ENCODE measurements at regions not wholly inside any gene's neighbourhood (a gene's known extent, or its start where the extent isn't known, plus 50 kb on each side); places are given as distances from the start of the nearest gene placed in this dataset.

DNA sequence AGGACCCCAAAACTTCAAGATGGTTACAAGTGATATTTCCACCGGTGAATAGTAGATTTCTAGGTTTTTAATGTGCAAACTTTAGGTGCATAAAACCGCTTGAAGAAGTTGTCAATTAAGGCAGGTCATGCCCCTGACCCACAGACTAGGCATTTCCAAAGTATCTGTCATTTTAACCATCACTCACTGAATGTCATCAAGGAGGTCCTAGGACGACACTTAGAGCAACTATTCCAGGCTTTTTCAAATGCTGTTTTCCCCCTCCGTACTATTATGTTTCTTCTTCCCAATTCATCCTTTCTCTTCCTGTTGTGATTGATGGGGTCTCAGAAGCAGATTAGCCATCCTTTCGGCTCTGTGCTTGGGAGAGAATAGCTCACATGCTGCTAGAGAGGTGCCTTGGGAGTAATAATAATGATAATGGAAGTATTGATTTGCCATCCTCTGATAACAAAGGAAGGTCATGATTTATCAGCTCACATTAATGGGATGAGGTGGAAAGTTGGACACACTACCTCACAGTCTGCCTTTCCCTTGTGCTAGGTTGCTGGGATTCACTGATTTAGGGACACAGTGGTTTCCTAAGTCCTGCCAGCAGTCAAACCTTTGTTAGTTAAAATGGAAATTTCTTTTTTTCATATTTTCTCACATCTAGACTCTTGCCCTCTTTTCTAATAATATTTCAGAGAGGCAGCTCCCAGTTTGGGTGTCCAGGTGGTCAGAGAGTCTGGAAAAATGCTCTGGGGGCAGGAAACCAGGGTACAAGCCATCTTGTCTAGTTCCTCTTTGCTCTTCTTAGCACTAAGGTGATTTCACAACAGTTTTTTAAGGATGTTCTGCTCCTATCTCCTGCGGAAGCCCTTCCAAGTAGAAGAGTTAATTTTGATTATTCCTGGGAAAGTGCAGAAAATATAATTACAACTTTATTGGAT is 67.0 kb downstream of the PTTG1 start:
- ChIA-PET POLR2A (no interaction called here), CTCF (interaction anchor here (1.4 to 2.9 kb wide), 4 partner anchors 10 to 50 kb away, joined by 4 to 28 read pairs (median 6); no protein-coding TSS in a partner anchor)
- DNase-seq (ENCODE audit: extremely low spot score): no peak
- TF ChIP-seq CTCF (IDR thresholded peaks at IDR 0.05; ENCODE audit: control extremely low read depth, extremely low read depth, low read depth, missing control alignments): no peak

DNA sequence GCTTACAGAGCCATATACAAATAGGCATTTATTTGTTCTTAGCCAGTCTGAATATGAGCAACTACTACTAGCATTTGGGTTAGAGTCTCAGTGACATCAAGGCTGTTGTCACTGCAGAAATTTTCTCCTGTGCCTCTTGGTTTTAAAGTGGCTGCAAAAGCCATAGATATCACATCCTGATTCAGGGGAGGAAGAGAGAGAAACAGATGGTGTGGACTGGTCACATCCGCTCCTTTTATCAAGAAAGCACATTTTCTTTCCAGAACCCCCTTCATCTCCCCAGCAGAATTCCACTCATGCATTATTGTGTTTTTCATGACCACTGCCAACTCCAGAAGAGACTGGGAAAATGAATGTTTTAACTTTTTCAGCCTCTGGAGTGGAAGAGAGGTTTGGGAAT is 69.8 kb downstream of the PTTG1 start:
- TF ChIP-seq CTCF (IDR thresholded peaks at IDR 0.05; ENCODE audit: control extremely low read depth, extremely low read depth, low read depth, missing control alignments): no peak
- DNase-seq (ENCODE audit: extremely low spot score): no peak
- CTCF ChIA-PET: interaction anchor here (1.3 to 5.4 kb wide), 2 partner anchors 16 to 52 kb away, joined by 3 to 31 read pairs; no protein-coding TSS in a partner anchor
- POLR2A ChIA-PET: no interaction called here

DNA sequence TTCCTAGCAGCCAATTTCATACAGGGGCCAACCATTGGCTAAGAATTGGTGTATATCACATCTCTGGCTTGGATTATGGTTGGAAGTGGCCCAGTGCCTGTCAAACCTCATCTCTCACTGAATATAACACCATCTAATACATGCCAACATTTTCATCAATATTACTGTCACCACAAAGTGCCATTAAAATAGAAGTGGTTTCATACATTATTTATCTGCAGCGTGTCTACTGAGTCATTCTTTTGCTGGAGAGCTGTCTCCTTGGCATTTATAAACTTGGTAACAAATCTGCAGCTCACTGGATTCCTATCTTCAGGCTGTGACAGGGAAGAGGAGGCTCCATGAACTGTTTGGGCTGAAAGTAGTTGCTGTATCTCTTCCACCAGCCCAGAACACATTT is 70.9 kb downstream of the PTTG1 start:
- CTCF ChIA-PET: interaction anchor here (1.0 to 5.4 kb wide), 2 partner anchors 19 to 54 kb away, joined by 4 to 31 read pairs; no protein-coding TSS in a partner anchor
- POLR2A ChIA-PET: no interaction called here
- no peak for TF ChIP-seq CTCF (IDR thresholded peaks at IDR 0.05; ENCODE audit: control extremely low read depth, extremely low read depth, low read depth, missing control alignments)
- DNase-seq (ENCODE audit: extremely low spot score): no peak

DNA sequence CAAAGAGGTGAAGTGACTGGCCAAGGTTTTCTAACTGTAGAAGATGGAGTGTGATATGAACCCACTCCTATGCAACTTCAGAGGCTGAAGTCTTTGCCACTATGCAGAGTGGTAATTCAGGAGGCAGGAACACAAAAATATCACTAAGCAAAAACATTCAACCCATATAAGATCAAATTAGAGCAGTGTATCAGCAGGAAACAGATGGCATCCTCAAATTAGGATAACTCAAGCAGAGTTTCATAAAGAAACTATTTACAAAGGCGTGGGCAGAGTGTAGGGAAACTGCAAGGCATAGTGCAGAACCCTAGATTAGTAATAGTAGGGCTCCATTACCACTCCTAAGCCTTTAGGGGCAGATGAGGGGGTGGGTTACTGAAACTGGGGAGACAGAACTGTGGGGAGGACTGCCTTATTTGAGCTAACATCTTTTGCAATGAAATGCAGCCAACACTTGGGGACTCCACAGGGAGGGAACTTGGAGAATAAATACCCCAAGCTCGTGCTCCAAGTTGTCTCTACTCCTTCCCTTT is 72.2 kb downstream of the PTTG1 start:
- no peak for DNase-seq (ENCODE audit: extremely low spot score)
- POLR2A ChIA-PET: no interaction called here
- no peak for TF ChIP-seq CTCF (IDR thresholded peaks at IDR 0.05; ENCODE audit: control extremely low read depth, extremely low read depth, low read depth, missing control alignments)
- CTCF ChIA-PET: interaction anchor here (0.8 to 5.4 kb wide), 6 partner anchors 8 to 55 kb away, joined by 3 to 31 read pairs (median 4); no protein-coding TSS in a partner anchor

DNA sequence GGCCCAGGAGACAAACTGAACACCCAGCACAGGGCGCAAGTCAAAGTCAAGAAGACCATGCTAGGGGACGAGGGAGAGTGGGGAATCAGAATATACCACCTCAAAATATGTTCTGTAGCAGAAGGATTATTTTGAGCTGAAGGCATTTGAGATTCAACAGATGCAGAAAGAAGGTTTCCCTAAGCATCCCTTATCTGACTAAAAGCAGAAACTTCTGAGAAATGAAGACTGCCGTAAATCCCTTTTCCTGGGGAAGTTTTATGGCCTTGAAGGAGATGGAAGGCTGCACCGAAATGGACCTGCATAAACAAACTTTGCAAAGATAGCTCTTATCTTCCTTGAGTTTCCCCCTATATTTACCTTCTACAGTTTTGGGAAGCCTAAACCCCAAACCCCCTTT is 72.8 kb downstream of the PTTG1 start:
- DNase-seq (ENCODE audit: extremely low spot score): no peak
- POLR2A ChIA-PET: no interaction called here
- CTCF ChIA-PET: interaction anchor here (1.0 to 5.4 kb wide), 6 partner anchors 9 to 55 kb away, joined by 3 to 31 read pairs (median 4); no protein-coding TSS in a partner anchor
- TF ChIP-seq CTCF (IDR thresholded peaks at IDR 0.05; ENCODE audit: control extremely low read depth, extremely low read depth, low read depth, missing control alignments): no peak

GRCh38 chr5:160496334-160496733 is 74.7 kb downstream of the PTTG1 start:
- ChIA-PET CTCF (interaction anchor here (1.5 to 4.5 kb wide), 2 partner anchors 12 to 39 kb away, joined by 3 to 18 read pairs; no protein-coding TSS in a partner anchor), POLR2A (no interaction called here)
- TF ChIP-seq CTCF (IDR thresholded peaks at IDR 0.05; ENCODE audit: control extremely low read depth, extremely low read depth, low read depth, missing control alignments): no peak
- no peak for DNase-seq (ENCODE audit: extremely low spot score)
